Liver (tissue), 8 donors: ENCODE measurements at regions not wholly inside any gene's neighbourhood (a gene's known extent, or its start where the extent isn't known, plus 50 kb on each side); places are given as distances from the start of the nearest gene placed in this dataset.

Source experiments
- DNase-seq: peaks from one replicate; pipeline ENCODE4 v3.0.0-alpha.2; 2017; ENCODE audit warnings: low spot score
- H3K27ac ChIP-seq, 2 donors: one replicate each; pipeline ENCODE4 v1.7.0; 2013; ENCODE audit warnings: inconsistent platforms in 2 of 2, low read length in 2 of 2, control low read depth in 1 of 2, low read depth in 1 of 2, mild to moderate bottlenecking in 1 of 2
- H3K27me3 ChIP-seq, 4 donors: one replicate each; pipeline versions ENCODE4 v1.6.1 to v1.7.0; 2013; ENCODE audit warnings: low read length in 3 of 4, inconsistent platforms in 1 of 4, mild to moderate bottlenecking in 1 of 4, moderate library complexity in 1 of 4; ENCODE audit not compliant: control insufficient read depth in 4 of 4, insufficient read depth in 4 of 4
- H3K36me3 ChIP-seq, 4 donors: one replicate each; pipeline versions ENCODE4 v1.6.1 to v1.7.0; 2013; ENCODE audit warnings: low read length in 3 of 4, mild to moderate bottlenecking in 3 of 4, low read depth in 1 of 4, moderate library complexity in 1 of 4; ENCODE audit not compliant: control insufficient read depth in 4 of 4, insufficient read depth in 3 of 4
- H3K4me1 ChIP-seq, 4 donors: one replicate each; pipeline versions ENCODE4 v1.6.1 to v1.7.0; 2013; ENCODE audit warnings: low read length in 3 of 4, mild to moderate bottlenecking in 3 of 4, moderate library complexity in 1 of 4; ENCODE audit not compliant: control insufficient read depth in 4 of 4, insufficient read depth in 4 of 4
- H3K4me3 ChIP-seq, 3 donors: one replicate each; pipeline versions ENCODE4 v1.6.1 to v1.7.0; 2013; ENCODE audit warnings: low read length in 3 of 3, control low read depth in 1 of 3, low read depth in 1 of 3, mild to moderate bottlenecking in 1 of 3
- H3K9ac ChIP-seq, 2 donors: one replicate each; pipeline ENCODE4 v1.7.0; 2013; ENCODE audit warnings: low read length in 2 of 2, mild to moderate bottlenecking in 2 of 2, moderate library complexity in 2 of 2, control low read depth in 1 of 2, low read depth in 1 of 2
- H3K9me3 ChIP-seq, 4 donors: one replicate each; pipeline versions ENCODE4 v1.6.1 to v1.7.0; 2013; ENCODE audit warnings: low read length in 3 of 4; ENCODE audit not compliant: control insufficient read depth in 4 of 4
- CTCF ChIP-seq: fragments of 150-350 bp; IDR thresholded peaks from 2 replicates; pipeline ENCODE4 v1.5.1; 2017; ENCODE audit warnings: improper control_type of control experiment, low read depth, low read length; ENCODE audit not compliant: missing input control
- EGR1 ChIP-seq, 2 donors: IDR thresholded peaks; 2 replicates each; pipeline ENCODE4 v1.6.1; 2016 to 2018; ENCODE audit warnings: antibody characterized with exemption in 2 of 2, low read depth in 2 of 2
- FOXA1 ChIP-seq: IDR thresholded peaks from 2 replicates; pipeline ENCODE4 v1.6.1; 2016; ENCODE audit warnings: antibody characterized with exemption
- FOXA2 ChIP-seq: IDR thresholded peaks from 2 replicates; pipeline ENCODE4 v1.6.1; 2016; ENCODE audit warnings: antibody characterized with exemption
- GABPA ChIP-seq, 2 donors: IDR thresholded peaks in 1 of 2; conservative IDR thresholded peaks in 1 of 2; 2 replicates each; pipeline ENCODE4 v1.6.1; 2016; ENCODE audit warnings: antibody characterized with exemption in 2 of 2, mild to moderate bottlenecking in 1 of 2, moderate library complexity in 1 of 2
- HNF4A ChIP-seq, 2 donors: conservative IDR thresholded peaks; 2 replicates each; pipeline ENCODE4 v1.6.1; 2016; ENCODE audit warnings: antibody characterized with exemption in 2 of 2, mild to moderate bottlenecking in 2 of 2
- HNF4G ChIP-seq: IDR thresholded peaks from 2 replicates; pipeline ENCODE4 v1.6.1; 2016; ENCODE audit warnings: antibody characterized with exemption
- JUND ChIP-seq, 2 donors: IDR thresholded peaks; 2 replicates each; pipeline ENCODE4 v1.6.1; 2016; ENCODE audit warnings: antibody characterized with exemption in 2 of 2
- NR2F2 ChIP-seq: IDR thresholded peaks from 2 replicates; pipeline ENCODE4 v1.6.1; 2016; ENCODE audit warnings: antibody characterized with exemption
- RAD21 ChIP-seq, 2 donors: IDR thresholded peaks; 2 replicates each; pipeline ENCODE4 v1.6.1; 2016; ENCODE audit warnings: antibody characterized with exemption in 2 of 2, mild to moderate bottlenecking in 2 of 2
- REST ChIP-seq: IDR thresholded peaks from 2 replicates; pipeline ENCODE4 v1.6.1; 2016; ENCODE audit warnings: antibody characterized with exemption, mild to moderate bottlenecking
- TAF1 ChIP-seq: conservative IDR thresholded peaks from 2 replicates; pipeline ENCODE4 v1.6.1; 2016; ENCODE audit warnings: antibody characterized with exemption, mild to moderate bottlenecking
- YY1 ChIP-seq: IDR thresholded peaks from 2 replicates; pipeline ENCODE4 v1.6.1; 2016; ENCODE audit warnings: antibody characterized with exemption, mild to moderate bottlenecking
- WGBS: extraction: QIAGEN DNeasy Blood & Tissue Kit; methylation state at CpG from one replicate; pipeline ENCODE4 v1.1.7; 2013; 5-methylcytosine and 5-hydroxymethylcytosine counted together
- TF ChIP-seq, protein P1 (sequence below): IDR thresholded peaks from 2 replicates; pipeline ENCODE4 v1.6.1; 2016; ENCODE audit warnings: antibody characterized with exemption
- TF ChIP-seq, protein P2 (sequence below): IDR thresholded peaks from 2 replicates; pipeline ENCODE4 v1.6.1; 2016; ENCODE audit warnings: antibody characterized with exemption
- TF ChIP-seq, protein P3 (sequence below): IDR thresholded peaks from 2 replicates; pipeline ENCODE4 v1.6.1; 2016; ENCODE audit warnings: antibody characterized with exemption
- donor health status: healthy.
- donor health status: healthy.
- donor health status: healthy.
- donor health status: healthy.
- donor health status: healthy.

GRCh38 chr21:16910435-16911165 lies 602.2 kb upstream of the CXADR start (continued):
- TF ChIP-seq REST (no peak), HNF4A (conservative IDR thresholded peaks at IDR 0.05) (no peak), NR2F2 (no peak), RAD21 (IDR thresholded peaks at IDR 0.05) (no peak), YY1 (no peak), GABPA (IDR thresholded peaks at IDR 0.05 in 1 of 2, conservative IDR thresholded peaks at IDR 0.05 in 1 of 2) (no peak), FOXA2 (no peak)

- Histone ChIP-seq H3K9ac (no peak overlapping the region), H3K4me1 (no peaks in the 10 kb centered on the region), H3K9me3 (no peaks in the 10 kb centered on the region), H3K36me3 (no peaks in the 10 kb centered on the region), H3K27ac (no peak overlapping the region), H3K27me3 (no peaks in the 10 kb centered on the region), H3K4me3 (no peak overlapping the region)
- no peak for DNase-seq
- WGBS = 65% methylated on average over 1 of the region's 1 CpG
- TF ChIP-seq GABPA (IDR thresholded peaks at IDR 0.05 in 1 of 2, conservative IDR thresholded peaks at IDR 0.05 in 1 of 2) = no peak
- TF ChIP-seq YY1 = no peak
- TF ChIP-seq EGR1 (IDR thresholded peaks at IDR 0.05; ENCODE audit: low read depth in 2 of 2) = no peak
- TF ChIP-seq RAD21 (IDR thresholded peaks at IDR 0.05) = no peak
- TF ChIP-seq REST = no peak
- no peak for TF ChIP-seq HNF4G
- TF ChIP-seq FOXA2 = no peak
- TF ChIP-seq, protein P1, sequence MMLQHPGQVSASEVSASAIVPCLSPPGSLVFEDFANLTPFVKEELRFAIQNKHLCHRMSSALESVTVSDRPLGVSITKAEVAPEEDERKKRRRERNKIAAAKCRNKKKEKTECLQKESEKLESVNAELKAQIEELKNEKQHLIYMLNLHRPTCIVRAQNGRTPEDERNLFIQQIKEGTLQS = no peak
- no peak for TF ChIP-seq FOXA1
- no peak for TF ChIP-seq CTCF
- TF ChIP-seq HNF4A (conservative IDR thresholded peaks at IDR 0.05) = no peak
- TF ChIP-seq, protein P2, sequence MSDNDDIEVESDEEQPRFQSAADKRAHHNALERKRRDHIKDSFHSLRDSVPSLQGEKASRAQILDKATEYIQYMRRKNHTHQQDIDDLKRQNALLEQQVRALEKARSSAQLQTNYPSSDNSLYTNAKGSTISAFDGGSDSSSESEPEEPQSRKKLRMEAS = no peak
- TF ChIP-seq TAF1 = no peak
- no peak for TF ChIP-seq NR2F2
- TF ChIP-seq JUND (IDR thresholded peaks at IDR 0.05) = no peak
- TF ChIP-seq, protein P3, sequence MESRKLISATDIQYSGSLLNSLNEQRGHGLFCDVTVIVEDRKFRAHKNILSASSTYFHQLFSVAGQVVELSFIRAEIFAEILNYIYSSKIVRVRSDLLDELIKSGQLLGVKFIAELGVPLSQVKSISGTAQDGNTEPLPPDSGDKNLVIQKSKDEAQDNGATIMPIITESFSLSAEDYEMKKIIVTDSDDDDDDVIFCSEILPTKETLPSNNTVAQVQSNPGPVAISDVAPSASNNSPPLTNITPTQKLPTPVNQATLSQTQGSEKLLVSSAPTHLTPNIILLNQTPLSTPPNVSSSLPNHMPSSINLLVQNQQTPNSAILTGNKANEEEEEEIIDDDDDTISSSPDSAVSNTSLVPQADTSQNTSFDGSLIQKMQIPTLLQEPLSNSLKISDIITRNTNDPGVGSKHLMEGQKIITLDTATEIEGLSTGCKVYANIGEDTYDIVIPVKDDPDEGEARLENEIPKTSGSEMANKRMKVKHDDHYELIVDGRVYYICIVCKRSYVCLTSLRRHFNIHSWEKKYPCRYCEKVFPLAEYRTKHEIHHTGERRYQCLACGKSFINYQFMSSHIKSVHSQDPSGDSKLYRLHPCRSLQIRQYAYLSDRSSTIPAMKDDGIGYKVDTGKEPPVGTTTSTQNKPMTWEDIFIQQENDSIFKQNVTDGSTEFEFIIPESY = no peak
Observed at GRCh38 chr21:16911166-16911607, 601.7 kb upstream of the CXADR start.
